Suprapubic skin (tissue), 3 donors: ENCODE measurements at regions not wholly inside any gene's neighbourhood (a gene's known extent, or its start where the extent isn't known, plus 50 kb on each side); places are given as distances from the start of the nearest gene placed in this dataset.

Experiments used
- POLR2A ChIP-seq, 2 donors: fragments of 450-650 bp; IDR thresholded peaks; one replicate each; pipeline ENCODE4 v1.6.1; 2017; ENCODE audit warnings: antibody characterized with exemption in 2 of 2, mild to moderate bottlenecking in 2 of 2, moderate library complexity in 2 of 2
- TF ChIP-seq, protein P1 (sequence below), 2 donors: fragments of 200-600 bp in 1 of 2; fragments of 450-650 bp in 1 of 2; sonication (generic) in 1 of 2; IDR thresholded peaks; one replicate each; pipeline ENCODE4 v1.5.1; 2016 to 2019; ENCODE audit warnings: antibody characterized with exemption in 2 of 2, mild to moderate bottlenecking in 1 of 2, moderate library complexity in 1 of 2

DNA sequence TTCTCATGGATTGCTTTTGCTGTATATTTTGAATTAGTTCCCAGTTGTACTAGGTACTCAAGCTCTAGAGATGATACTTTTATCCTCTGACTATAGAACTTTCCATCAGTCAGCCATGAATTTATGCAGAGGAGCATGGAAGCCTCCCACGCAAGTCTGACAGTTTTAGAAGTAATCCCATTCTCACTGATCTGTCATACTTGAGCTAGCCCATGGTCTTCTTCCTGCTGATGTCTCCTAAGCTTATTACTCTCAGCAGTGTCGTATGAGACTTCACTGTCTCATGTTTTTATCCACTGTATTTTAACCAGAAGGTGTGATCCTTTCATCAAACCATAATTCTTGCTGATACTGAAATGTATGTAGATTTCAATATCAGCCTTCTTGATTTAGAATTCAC, 715.2 kb upstream of the MARCKS start:
- TF ChIP-seq, protein P1, sequence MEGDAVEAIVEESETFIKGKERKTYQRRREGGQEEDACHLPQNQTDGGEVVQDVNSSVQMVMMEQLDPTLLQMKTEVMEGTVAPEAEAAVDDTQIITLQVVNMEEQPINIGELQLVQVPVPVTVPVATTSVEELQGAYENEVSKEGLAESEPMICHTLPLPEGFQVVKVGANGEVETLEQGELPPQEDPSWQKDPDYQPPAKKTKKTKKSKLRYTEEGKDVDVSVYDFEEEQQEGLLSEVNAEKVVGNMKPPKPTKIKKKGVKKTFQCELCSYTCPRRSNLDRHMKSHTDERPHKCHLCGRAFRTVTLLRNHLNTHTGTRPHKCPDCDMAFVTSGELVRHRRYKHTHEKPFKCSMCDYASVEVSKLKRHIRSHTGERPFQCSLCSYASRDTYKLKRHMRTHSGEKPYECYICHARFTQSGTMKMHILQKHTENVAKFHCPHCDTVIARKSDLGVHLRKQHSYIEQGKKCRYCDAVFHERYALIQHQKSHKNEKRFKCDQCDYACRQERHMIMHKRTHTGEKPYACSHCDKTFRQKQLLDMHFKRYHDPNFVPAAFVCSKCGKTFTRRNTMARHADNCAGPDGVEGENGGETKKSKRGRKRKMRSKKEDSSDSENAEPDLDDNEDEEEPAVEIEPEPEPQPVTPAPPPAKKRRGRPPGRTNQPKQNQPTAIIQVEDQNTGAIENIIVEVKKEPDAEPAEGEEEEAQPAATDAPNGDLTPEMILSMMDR (IDR thresholded peaks at IDR 0.05): no peak
- no peak for TF ChIP-seq POLR2A (IDR thresholded peaks at IDR 0.05)
